HG03571 (cell line): ENCODE measurements at regions not wholly inside any gene's neighbourhood (a gene's known extent, or its start where the extent isn't known, plus 50 kb on each side); places are given as distances from the start of the nearest gene placed in this dataset.

Experiments used
- ATAC-seq: cut with Tn5 transposase; IDR thresholded peaks from one replicate; pipeline ENCODE4 v1.9.1; 2021; ENCODE audit not compliant: unreplicated experiment

GRCh38 chr4:125507141-125507540, 192.4 kb downstream of the FAT4 start:
- no peak for ATAC-seq

GRCh38 chr4:125511715-125512114, 197.0 kb downstream of the FAT4 start:
- ATAC-seq = no peak

- ATAC-seq = no peak
Measured at GRCh38 chr4:125515016-125515415, 200.3 kb downstream of the FAT4 start.

- ATAC-seq = no peak
Measured at GRCh38 chr4:125517831-125518230, 203.1 kb downstream of the FAT4 start.

- no peak for ATAC-seq
Measured at GRCh38 chr4:125518281-125518680, 203.5 kb downstream of the FAT4 start.

GRCh38 chr4:125519371-125520146, 204.8 kb downstream of the FAT4 start:
- no peak for ATAC-seq

- no peak for ATAC-seq
Measured at GRCh38 chr4:125520258-125520990, 205.7 kb downstream of the FAT4 start.

- ATAC-seq = no peak
Measured at GRCh38 chr4:125522588-125522987, 207.8 kb downstream of the FAT4 start.

GRCh38 chr4:125522992-125523391, 208.2 kb downstream of the FAT4 start:
- ATAC-seq = no peak

- no peak for ATAC-seq
Measured at GRCh38 chr4:125526420-125526819, 211.7 kb downstream of the FAT4 start.

GRCh38 chr4:125527681-125528080, 212.9 kb downstream of the FAT4 start:
- ATAC-seq = no peak

GRCh38 chr4:125529071-125529470, 214.3 kb downstream of the FAT4 start:
- ATAC-seq = no peak

GRCh38 chr4:125538670-125539069, 223.9 kb downstream of the FAT4 start:
- ATAC-seq = no peak

- no peak for ATAC-seq
Measured at GRCh38 chr4:125539691-125540090, 224.9 kb downstream of the FAT4 start.

- no peak for ATAC-seq
Measured at GRCh38 chr4:125541836-125542385, 227.2 kb downstream of the FAT4 start.

- ATAC-seq = no peak
Measured at GRCh38 chr4:125546272-125546671, 231.5 kb downstream of the FAT4 start.

GRCh38 chr4:125547836-125548235, 233.1 kb downstream of the FAT4 start:
- no peak for ATAC-seq

GRCh38 chr4:125550769-125551168, 236.0 kb downstream of the FAT4 start:
- no peak for ATAC-seq

GRCh38 chr4:125551466-125551865, 236.7 kb downstream of the FAT4 start:
- ATAC-seq = no peak

GRCh38 chr4:125551967-125552366, 237.2 kb downstream of the FAT4 start:
- no peak for ATAC-seq

- ATAC-seq = no peak
Measured at GRCh38 chr4:125572601-125573000, 257.8 kb downstream of the FAT4 start.

GRCh38 chr4:125573368-125573767, 258.6 kb downstream of the FAT4 start:
- no peak for ATAC-seq
